ENCODE measurements at regions not wholly inside any gene's neighbourhood (a gene's known extent, or its start where the extent isn't known, plus 50 kb on each side); places are given as distances from the start of the nearest gene placed in this dataset.

- dilution Hi-C loops (cut with HindIII; ENCODE audit: low sequenced_read_pairs, unreplicated experiment), result no loop called here
- ChIA-PET CTCF (no interaction called here), POLR2A (ENCODE audit: unreplicated experiment) (no interaction called here)
- Histone ChIP-seq H3K4ac (ENCODE audit: low read depth, low read length) (no peak overlapping the region), H3K79me1 (ENCODE audit: low read depth in 1 of 2, low read length in 2 of 2) (no peaks in the 10 kb centered on the region), H2BK20ac (ENCODE audit: low read depth, low read length) (no peak overlapping the region), H2BK5ac (ENCODE audit: low read depth, low read length, poor library complexity, severe bottlenecking) (no peak overlapping the region), H3K36me3 (ENCODE audit: control insufficient read depth, insufficient read depth, low read length) (no peaks in the 10 kb centered on the region), H4K20me1 (ENCODE audit: insufficient read depth, low read length) (no peaks in the 10 kb centered on the region; the same call in 1 of the 2 replicates), H2BK15ac (ENCODE audit: low read depth, low read length) (no peak overlapping the region), H3K9me3 (ENCODE audit: control insufficient read depth, insufficient read depth, low read length) (peaks cover 3% of the 10 kb centered on the region; the same call in 1 of the 2 replicates), H3K4me2 (ENCODE audit: low read depth, low read length) (no peak overlapping the region), H3K9ac (ENCODE audit: low read depth, low read length) (no peak overlapping the region), H2AK5ac (ENCODE audit: low read depth, low read length) (no peak overlapping the region), H4K8ac (ENCODE audit: low read depth in 2 of 2, low read length in 2 of 2) (no peak overlapping the region), H3K27ac (ENCODE audit: insufficient read depth, low read length) (no peak overlapping the region), H2AK9ac (replicated peaks; ENCODE audit: low read depth, low read length, poor library complexity) (no peak overlapping the region), H3K4me1 (ENCODE audit: control insufficient read depth, insufficient read depth, low read length) (no peaks in the 10 kb centered on the region), H3K4me3 (ENCODE audit: insufficient read depth, low read depth, low read length) (no peak overlapping the region), H3K18ac (ENCODE audit: low read depth, low read length) (no peak overlapping the region), H2BK120ac (ENCODE audit: low read depth, low read length) (no peak overlapping the region), H3K27me3 (ENCODE audit: control insufficient read depth, insufficient read depth, low read length) (no peaks in the 10 kb centered on the region), H3K56ac (ENCODE audit: extremely low read depth, insufficient read depth, low read length) (no peak overlapping the region), H2AFZ (replicated peaks; ENCODE audit: low read length, poor library complexity) (no peak overlapping the region), H3K14ac (replicated peaks; ENCODE audit: low read depth, low read length) (no peak overlapping the region), H4K91ac (ENCODE audit: insufficient read depth, low read depth, low read length) (no peak overlapping the region), H3K23ac (ENCODE audit: low read depth, low read length) (no peak overlapping the region), H4K5ac (ENCODE audit: low read depth, low read length) (no peak overlapping the region), H3K9me1 (ENCODE audit: insufficient read depth, low read length) (no peaks in the 10 kb centered on the region)
- in situ Hi-C loops (cut with MboI; ENCODE audit: low sequenced_read_pairs), result no loop called here
- DNase-seq (no peak), ATAC-seq (ENCODE audit: low read depth) (no peak)
- intact Hi-C loops (cut with micrococcal nuclease), result no loop called here
- no CpG with 5 or more reads among the region's 5 CpGs for WGBS, 2 experiments (ENCODE audit: extremely low coverage in 2 of 2, insufficient read length in 1 of 2)
- BruUV-seq (replicated peaks), result no TSS peak
- TF ChIP-seq MAZ (IDR thresholded peaks at IDR 0.05; ENCODE audit: borderline replicate concordance, low read depth, low read length) (no peak), CEBPB (IDR thresholded peaks at IDR 0.05; ENCODE audit: low read depth, low read length) (no peak), POLR2A (IDR thresholded peaks at IDR 0.05; ENCODE audit: low read depth, low read length) (no peak), USF2 (IDR thresholded peaks at IDR 0.05; ENCODE audit: low read depth, low read length) (no peak), CTCF (conservative IDR thresholded peaks at IDR 0.05; ENCODE audit: low read depth, low read length) (no peak), RFX5 (IDR thresholded peaks at IDR 0.05; ENCODE audit: low read depth, low read length) (no peak), BHLHE40 (IDR thresholded peaks at IDR 0.05; ENCODE audit: low read depth, low read length) (no peak), ELK1 (IDR thresholded peaks at IDR 0.05; ENCODE audit: borderline replicate concordance, low read depth, low read length) (no peak), CHD1 (IDR thresholded peaks at IDR 0.05; ENCODE audit: low read depth, low read length) (no peak), SMC3 (IDR thresholded peaks at IDR 0.05; ENCODE audit: low read depth, low read length) (no peak), NFE2L2 (IDR thresholded peaks at IDR 0.05; ENCODE audit: low read depth, low read length) (no peak), MXI1 (IDR thresholded peaks at IDR 0.05; ENCODE audit: borderline replicate concordance, low read depth, low read length) (no peak), MAFK (IDR thresholded peaks at IDR 0.05; ENCODE audit: low read depth, low read length) (no peak), RCOR1 (IDR thresholded peaks at IDR 0.05; ENCODE audit: insufficient replicate concordance, low read length) (no peak), RAD21 (IDR thresholded peaks at IDR 0.05; ENCODE audit: low read length) (no peak), FOS (IDR thresholded peaks at IDR 0.05; ENCODE audit: low read depth, low read length) (no peak)
Measured at GRCh38 chr13:104196611-104197010, 1130.4 kb upstream of the SLC10A2 start.

Measured in IMR-90 (cell line).